ENCODE measurements at regions not wholly inside any gene's neighbourhood (a gene's known extent, or its start where the extent isn't known, plus 50 kb on each side); places are given as distances from the start of the nearest gene placed in this dataset.

DNA sequence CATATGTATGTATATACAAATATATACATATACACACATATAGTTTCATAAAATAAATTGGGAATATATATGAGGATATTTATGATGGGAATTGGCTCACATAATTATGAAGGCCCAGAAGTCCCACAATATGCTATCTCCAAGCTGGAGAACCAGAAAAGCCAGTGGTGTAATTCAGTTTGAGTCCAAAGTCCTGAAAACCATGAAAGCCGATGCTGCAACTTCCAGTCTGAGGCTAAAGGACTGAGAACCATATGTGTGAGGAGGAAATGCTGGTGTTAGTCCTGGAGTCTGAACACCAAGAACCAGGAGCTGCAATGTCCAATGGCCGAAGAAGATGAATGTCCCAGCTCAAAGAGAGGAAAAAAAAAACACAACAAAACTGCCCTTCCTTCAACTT is 65.5 kb upstream of the PRKD1 start:
- TF ChIP-seq, protein P1, sequence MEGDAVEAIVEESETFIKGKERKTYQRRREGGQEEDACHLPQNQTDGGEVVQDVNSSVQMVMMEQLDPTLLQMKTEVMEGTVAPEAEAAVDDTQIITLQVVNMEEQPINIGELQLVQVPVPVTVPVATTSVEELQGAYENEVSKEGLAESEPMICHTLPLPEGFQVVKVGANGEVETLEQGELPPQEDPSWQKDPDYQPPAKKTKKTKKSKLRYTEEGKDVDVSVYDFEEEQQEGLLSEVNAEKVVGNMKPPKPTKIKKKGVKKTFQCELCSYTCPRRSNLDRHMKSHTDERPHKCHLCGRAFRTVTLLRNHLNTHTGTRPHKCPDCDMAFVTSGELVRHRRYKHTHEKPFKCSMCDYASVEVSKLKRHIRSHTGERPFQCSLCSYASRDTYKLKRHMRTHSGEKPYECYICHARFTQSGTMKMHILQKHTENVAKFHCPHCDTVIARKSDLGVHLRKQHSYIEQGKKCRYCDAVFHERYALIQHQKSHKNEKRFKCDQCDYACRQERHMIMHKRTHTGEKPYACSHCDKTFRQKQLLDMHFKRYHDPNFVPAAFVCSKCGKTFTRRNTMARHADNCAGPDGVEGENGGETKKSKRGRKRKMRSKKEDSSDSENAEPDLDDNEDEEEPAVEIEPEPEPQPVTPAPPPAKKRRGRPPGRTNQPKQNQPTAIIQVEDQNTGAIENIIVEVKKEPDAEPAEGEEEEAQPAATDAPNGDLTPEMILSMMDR (IDR thresholded peaks at IDR 0.05) = no peak
- no peak for TF ChIP-seq POLR2A (IDR thresholded peaks at IDR 0.05; ENCODE audit: low read depth)
- TF ChIP-seq POLR2AphosphoS5 (IDR thresholded peaks at IDR 0.05) = no peak
- TF ChIP-seq EP300 (IDR thresholded peaks at IDR 0.05) = no peak

Data from esophagus muscularis mucosa (tissue), 4 donors.